ENCODE measurements at regions not wholly inside any gene's neighbourhood (a gene's known extent, or its start where the extent isn't known, plus 50 kb on each side); places are given as distances from the start of the nearest gene placed in this dataset.
"Not testable (repeated sequence)": the region's sequence is repeated elsewhere in the genome, so short reads cannot be mapped to it uniquely, and the experiment has no call there.

- peaks cover 1% of the 10 kb centered on the region for H3K27me3 ChIP-seq (ENCODE audit: control insufficient read depth, insufficient read depth, low read length)
- no peak for DNase-seq (ENCODE audit: low read depth)
- no peak for TF ChIP-seq CTCF (IDR thresholded peaks at IDR 0.05; ENCODE audit: insufficient read depth, low read length, severe bottlenecking)
- no peak overlapping the region for H3K4me3 ChIP-seq (ENCODE audit: low read depth, low read length)
- FAIRE-seq, result no peak
- no peaks in the 10 kb centered on the region for H3K36me3 ChIP-seq (ENCODE audit: control insufficient read depth, insufficient read depth, low read length)
Observed at GRCh38 chr15:88997531-88997930, 84.4 kb upstream of the MFGE8 start.

DNA sequence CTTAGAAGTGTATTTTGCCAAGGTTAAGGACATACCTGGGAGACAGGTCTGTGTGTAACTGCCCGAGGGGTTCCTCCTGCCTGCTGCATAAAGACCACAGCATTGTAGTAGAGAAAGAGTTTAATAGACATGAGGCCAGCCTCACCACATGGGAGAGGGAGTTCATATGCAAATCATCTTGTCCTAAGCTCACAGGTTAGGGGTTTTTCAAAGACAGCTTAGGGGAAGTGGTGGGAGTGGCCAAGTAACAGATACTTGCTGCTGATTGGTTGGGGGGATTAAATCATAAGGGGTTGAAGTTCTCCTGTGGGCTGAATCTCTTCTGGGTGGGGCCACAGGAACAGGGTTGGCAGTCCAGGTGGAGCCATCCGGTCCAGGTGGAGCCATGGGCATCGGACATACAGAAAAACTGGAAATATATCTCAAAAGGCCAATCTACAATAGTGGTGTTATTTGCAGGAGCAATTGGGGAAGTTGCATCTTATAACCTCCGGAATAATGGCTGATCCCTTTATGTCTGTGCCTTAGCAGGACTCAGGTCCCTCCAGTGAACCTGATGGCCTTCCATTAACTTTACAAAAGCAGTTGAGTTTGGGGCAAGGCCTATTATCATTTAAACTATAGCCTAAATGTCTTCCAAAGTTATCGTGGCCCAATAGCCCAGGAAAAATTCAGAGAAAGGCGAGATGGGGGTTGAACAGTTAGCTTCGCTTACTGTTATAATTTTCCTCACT is 86.0 kb upstream of the MFGE8 start:
- FAIRE-seq, result no peak
- TF ChIP-seq CTCF (IDR thresholded peaks at IDR 0.05; ENCODE audit: insufficient read depth, low read length, severe bottlenecking), result no peak

DNA sequence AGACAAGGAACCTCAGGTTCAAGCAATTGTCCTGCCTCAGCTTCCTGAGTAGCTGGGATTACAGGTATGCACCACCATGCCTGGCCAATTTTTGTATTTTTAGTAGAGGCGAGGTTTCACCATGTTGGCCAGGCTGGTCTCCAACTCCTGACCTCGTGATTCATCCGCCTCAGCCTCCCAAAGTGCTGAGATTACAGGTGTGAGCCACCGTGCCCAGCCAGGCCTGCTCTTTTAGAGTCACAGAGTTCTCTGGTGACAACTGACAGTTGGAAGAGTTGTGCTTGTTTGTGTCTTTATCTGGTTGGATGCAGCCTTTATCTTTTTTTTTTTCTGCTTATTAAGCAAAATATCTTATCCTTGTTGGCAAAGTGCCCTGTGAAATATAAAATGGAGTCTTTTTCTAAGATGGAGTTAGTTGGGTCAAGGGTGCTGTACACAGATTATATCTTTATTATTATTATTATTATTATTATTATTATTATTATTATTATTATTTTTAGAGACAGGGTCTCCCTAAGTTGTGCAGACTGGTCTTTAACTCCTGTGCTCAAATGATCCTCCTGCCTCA is 86.5 kb upstream of the ABHD2 start:
- DNase-seq (ENCODE audit: low read depth); FAIRE-seq; H3K36me3 ChIP-seq (ENCODE audit: control insufficient read depth, insufficient read depth, low read length); H3K4me3 ChIP-seq (ENCODE audit: low read depth, low read length); H3K27me3 ChIP-seq (ENCODE audit: control insufficient read depth, insufficient read depth, low read length): not testable (repeated sequence)

More for the DNA sequence above, 86.0 kb upstream of the MFGE8 start:
- Histone ChIP-seq H3K36me3 (ENCODE audit: control insufficient read depth, insufficient read depth, low read length) (no peaks in the 10 kb centered on the region), H3K4me3 (ENCODE audit: low read depth, low read length) (no peak overlapping the region), H3K27me3 (ENCODE audit: control insufficient read depth, insufficient read depth, low read length) (peaks cover 1% of the 10 kb centered on the region)
- no peak for DNase-seq (ENCODE audit: low read depth)

DNA sequence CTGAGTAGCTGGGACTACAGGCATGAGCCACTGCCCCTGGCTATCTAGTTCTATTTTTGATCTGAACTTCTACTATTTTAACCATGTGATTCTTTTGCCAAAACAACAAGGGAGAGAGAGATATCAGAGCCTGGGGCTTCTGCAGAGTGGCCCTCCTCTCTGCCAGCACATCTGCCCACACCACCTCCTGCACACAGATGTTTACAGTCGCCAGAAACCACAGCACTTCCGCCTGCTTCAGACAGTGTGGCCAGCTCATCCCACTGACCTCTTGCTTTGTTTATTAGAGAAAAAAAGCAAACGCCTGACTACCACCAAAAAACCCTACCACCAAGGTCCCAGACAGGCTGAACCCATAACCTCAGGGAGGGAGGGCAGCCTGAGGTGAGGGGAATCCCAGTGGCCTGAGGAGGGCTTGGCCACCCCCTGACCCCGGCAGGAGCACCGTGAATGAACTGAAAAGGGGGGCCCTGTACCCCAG is 85.9 kb upstream of the ABHD2 start:
- no peaks in the 10 kb centered on the region for H3K36me3 ChIP-seq (ENCODE audit: control insufficient read depth, insufficient read depth, low read length)
- H3K27me3 ChIP-seq (ENCODE audit: control insufficient read depth, insufficient read depth, low read length), result peaks cover 1% of the 10 kb centered on the region
- DNase-seq (ENCODE audit: low read depth) (no peak), FAIRE-seq (no peak)
- H3K4me3 ChIP-seq (ENCODE audit: low read depth, low read length), result no peak overlapping the region
- TF ChIP-seq CTCF (IDR thresholded peaks at IDR 0.05; ENCODE audit: insufficient read depth, low read length, severe bottlenecking), result no peak

- H3K27me3 ChIP-seq (ENCODE audit: control insufficient read depth, insufficient read depth, low read length), result no peaks in the 10 kb centered on the region
- H3K36me3 ChIP-seq (ENCODE audit: control insufficient read depth, insufficient read depth, low read length), result no peaks in the 10 kb centered on the region
- DNase-seq (ENCODE audit: low read depth) (no peak), FAIRE-seq (no peak)
- TF ChIP-seq CTCF (IDR thresholded peaks at IDR 0.05; ENCODE audit: insufficient read depth, low read length, severe bottlenecking), result no peak
- H3K4me3 ChIP-seq (ENCODE audit: low read depth, low read length), result no peak overlapping the region
Observed at GRCh38 chr15:89002830-89003229, 85.4 kb upstream of the ABHD2 start.

DNA sequence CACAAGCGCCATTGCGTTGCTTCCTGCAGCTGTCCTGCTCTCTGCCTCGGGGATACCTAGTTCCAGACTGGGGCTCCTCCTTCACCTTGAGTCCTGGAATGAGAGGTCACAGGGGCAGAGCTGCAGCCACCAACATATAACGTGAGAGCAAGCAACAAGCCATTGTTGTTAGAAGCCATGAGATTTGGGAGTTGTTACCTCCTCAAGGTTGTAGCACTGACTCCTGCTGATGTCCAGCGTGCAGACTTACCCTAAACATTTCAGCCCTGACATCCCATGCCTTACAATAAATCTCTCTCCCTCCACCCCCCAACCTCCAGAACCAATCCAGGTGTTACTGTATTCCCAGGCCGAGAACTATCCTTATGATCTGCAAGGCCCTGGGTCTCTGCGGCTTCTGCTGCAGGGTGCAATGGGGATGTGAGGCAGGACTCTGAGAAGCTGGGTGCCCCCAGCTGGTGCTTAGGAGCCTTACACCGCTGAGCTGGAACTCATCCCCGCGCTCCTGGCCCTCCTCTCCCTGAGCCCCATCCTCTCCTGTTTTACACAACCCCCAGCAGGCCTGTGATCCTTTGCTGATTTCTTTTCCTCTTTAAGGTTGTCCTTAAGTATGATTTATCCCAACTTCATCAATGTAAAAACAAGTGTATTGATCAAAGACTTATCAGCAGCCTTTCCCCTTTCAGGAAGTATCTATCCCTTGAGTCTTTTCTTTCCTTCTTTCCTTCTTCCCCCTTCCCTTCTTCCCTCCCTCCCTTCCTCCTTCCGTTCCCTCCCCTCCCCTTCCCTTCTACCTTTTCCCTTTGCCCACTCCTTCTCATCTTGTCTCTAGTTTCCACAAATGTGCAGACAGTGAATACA is 84.2 kb upstream of the ABHD2 start:
- no peaks in the 10 kb centered on the region for H3K27me3 ChIP-seq (ENCODE audit: control insufficient read depth, insufficient read depth, low read length)
- no peaks in the 10 kb centered on the region for H3K36me3 ChIP-seq (ENCODE audit: control insufficient read depth, insufficient read depth, low read length)
- FAIRE-seq, result no peak
- no peak overlapping the region for H3K4me3 ChIP-seq (ENCODE audit: low read depth, low read length)
- DNase-seq (ENCODE audit: low read depth), result peak; percentile 22
- peak; percentile 58 for TF ChIP-seq CTCF (IDR thresholded peaks at IDR 0.05; ENCODE audit: insufficient read depth, low read length, severe bottlenecking)

Data from bronchial epithelial cell (primary cell).